ENCODE measurements at regions not wholly inside any gene's neighbourhood (a gene's known extent, or its start where the extent isn't known, plus 50 kb on each side); places are given as distances from the start of the nearest gene placed in this dataset.

DNA sequence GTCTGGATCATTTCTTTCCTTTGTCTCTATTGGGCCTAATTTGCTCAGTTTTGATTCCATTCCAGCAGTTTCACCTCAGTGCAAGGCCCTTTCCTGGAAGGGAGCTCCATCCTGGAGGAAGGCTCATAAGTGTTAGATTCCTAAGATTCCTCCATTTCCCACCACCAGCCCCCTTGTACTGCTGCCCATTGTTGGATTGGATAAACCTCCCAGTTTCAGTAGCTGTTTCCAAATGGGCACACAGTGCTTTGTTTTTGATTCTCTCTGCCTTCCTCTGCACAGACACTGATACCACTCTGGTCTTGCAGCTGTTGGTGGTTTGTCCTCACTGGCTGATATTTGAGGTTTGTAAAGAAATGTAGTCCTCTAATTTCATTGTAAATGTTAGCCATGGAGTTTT, 158.9 kb downstream of the SLC15A5 start:
- POLR2A ChIA-PET: no interaction called here
- Histone ChIP-seq H3K4me1 (ENCODE audit: control insufficient read depth, insufficient read depth, low read length) (no peaks in the 10 kb centered on the region), H3K27ac (ENCODE audit: extremely low read depth, low read depth, low read length) (no peak overlapping the region), H3K36me3 (ENCODE audit: control insufficient read depth in 2 of 2, insufficient read depth in 1 of 2, low read length in 2 of 2) (no peaks in the 10 kb centered on the region), H3K9me3 (ENCODE audit: control insufficient read depth, insufficient read depth, low read depth, low read length) (no peaks in the 10 kb centered on the region), H3K4me3 (ENCODE audit: low read depth, low read length) (no peak overlapping the region)
- CTCF ChIA-PET: no interaction called here
- TF ChIP-seq ZNF132 (tag by site-specific recombination; IDR thresholded peaks at IDR 0.05; ENCODE audit: borderline replicate concordance): no peak

DNA sequence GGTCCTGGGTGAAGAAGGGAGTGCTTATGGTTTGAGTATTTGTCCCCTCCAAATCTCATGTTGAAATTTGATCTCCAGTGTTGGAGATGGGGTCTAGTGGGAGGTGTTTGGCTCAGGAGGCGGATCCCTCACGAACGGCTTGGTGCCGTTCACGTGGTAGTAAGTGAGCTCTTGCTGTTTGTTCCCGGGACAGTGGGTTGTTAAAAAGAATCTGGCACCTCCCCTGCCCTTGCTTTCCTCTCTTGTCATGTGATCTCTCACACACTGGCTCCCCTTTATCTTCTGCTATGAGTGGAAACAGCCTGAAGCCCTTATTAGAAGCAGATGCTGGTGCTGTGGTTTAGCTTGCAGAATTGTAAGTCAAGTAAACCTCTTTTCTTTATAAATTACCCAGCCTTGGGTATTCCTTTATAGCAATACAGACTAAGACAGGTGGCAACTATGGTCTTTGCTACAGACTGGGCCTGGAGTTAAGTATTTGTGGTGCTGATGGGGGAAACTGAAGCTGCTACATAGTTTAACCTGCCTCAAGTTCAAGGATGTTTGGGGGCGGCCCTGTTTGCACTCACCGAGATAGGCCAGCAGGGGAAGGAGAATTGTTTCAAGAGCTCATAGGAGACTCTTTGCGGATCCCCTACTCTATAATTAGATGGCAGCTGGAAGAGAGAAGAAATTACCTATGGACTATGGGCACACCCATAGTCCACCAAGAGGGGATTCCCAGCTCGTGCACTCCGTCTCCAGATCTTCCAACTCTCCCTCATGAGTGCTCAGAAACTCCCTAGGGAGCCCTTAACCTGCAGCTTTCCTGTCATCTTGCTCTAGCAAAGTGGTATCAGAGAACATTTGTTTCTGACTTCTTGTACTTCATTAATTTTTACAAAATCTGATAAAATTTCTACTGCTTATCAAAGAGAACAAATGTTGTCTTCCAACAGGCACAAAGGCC, 164.6 kb downstream of the SLC15A5 start:
- POLR2A ChIA-PET: no interaction called here
- 0 out of 2 replicates have a peak, but pooled peaks have one; percentile 31 for TF ChIP-seq KLF8 (tag by site-specific recombination; IDR thresholded peaks at IDR 0.05)
- no peak for TF ChIP-seq ZNF501 (tag by site-specific recombination; IDR thresholded peaks at IDR 0.05)
- TF ChIP-seq ZNF354C (tag by site-specific recombination; IDR thresholded peaks at IDR 0.05; ENCODE audit: borderline replicate concordance, low read depth): no peak
- no peak for TF ChIP-seq KLF7 (tag by site-specific recombination; IDR thresholded peaks at IDR 0.05; ENCODE audit: borderline replicate concordance)
- TF ChIP-seq ZNF404 (tag by site-specific recombination; IDR thresholded peaks at IDR 0.05): no peak
- TF ChIP-seq ZBTB11 (tag by site-specific recombination; conservative IDR thresholded peaks at IDR 0.05; ENCODE audit: low read depth): no peak
- TF ChIP-seq, protein P1, sequence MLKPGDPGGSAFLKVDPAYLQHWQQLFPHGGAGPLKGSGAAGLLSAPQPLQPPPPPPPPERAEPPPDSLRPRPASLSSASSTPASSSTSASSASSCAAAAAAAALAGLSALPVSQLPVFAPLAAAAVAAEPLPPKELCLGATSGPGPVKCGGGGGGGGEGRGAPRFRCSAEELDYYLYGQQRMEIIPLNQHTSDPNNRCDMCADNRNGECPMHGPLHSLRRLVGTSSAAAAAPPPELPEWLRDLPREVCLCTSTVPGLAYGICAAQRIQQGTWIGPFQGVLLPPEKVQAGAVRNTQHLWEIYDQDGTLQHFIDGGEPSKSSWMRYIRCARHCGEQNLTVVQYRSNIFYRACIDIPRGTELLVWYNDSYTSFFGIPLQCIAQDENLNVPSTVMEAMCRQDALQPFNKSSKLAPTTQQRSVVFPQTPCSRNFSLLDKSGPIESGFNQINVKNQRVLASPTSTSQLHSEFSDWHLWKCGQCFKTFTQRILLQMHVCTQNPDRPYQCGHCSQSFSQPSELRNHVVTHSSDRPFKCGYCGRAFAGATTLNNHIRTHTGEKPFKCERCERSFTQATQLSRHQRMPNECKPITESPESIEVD (tag by site-specific recombination; IDR thresholded peaks at IDR 0.05): peak; percentile 21; the same call in 1 of the 2 replicates
- CTCF ChIA-PET: interaction anchor here (0.6 to 0.7 kb wide), 2 partner anchors 12 to 32 kb away, joined by 3 read pairs; no protein-coding TSS in a partner anchor

GRCh38 chr12:16112130-16112529, 165.4 kb downstream of the SLC15A5 start:
- no peaks in the 10 kb centered on the region for H3K4me1 ChIP-seq (ENCODE audit: control insufficient read depth, insufficient read depth, low read length)
- H3K36me3 ChIP-seq (ENCODE audit: control insufficient read depth in 2 of 2, insufficient read depth in 1 of 2, low read length in 2 of 2): no peaks in the 10 kb centered on the region
- ChIA-PET POLR2A (no interaction called here), CTCF (interaction anchor here (0.6 to 0.7 kb wide), 2 partner anchors 11 to 32 kb away, joined by 3 read pairs; no protein-coding TSS in a partner anchor)
- no peak overlapping the region for H3K4me3 ChIP-seq (ENCODE audit: low read depth, low read length)
- no peaks in the 10 kb centered on the region for H3K9me3 ChIP-seq (ENCODE audit: control insufficient read depth, insufficient read depth, low read depth, low read length)
- no peak overlapping the region for H3K27ac ChIP-seq (ENCODE audit: extremely low read depth, low read depth, low read length)
- no peak for TF ChIP-seq ZBTB26 (tag by site-specific recombination; optimal IDR thresholded peaks at IDR 0.05)
- TF ChIP-seq, protein P2, sequence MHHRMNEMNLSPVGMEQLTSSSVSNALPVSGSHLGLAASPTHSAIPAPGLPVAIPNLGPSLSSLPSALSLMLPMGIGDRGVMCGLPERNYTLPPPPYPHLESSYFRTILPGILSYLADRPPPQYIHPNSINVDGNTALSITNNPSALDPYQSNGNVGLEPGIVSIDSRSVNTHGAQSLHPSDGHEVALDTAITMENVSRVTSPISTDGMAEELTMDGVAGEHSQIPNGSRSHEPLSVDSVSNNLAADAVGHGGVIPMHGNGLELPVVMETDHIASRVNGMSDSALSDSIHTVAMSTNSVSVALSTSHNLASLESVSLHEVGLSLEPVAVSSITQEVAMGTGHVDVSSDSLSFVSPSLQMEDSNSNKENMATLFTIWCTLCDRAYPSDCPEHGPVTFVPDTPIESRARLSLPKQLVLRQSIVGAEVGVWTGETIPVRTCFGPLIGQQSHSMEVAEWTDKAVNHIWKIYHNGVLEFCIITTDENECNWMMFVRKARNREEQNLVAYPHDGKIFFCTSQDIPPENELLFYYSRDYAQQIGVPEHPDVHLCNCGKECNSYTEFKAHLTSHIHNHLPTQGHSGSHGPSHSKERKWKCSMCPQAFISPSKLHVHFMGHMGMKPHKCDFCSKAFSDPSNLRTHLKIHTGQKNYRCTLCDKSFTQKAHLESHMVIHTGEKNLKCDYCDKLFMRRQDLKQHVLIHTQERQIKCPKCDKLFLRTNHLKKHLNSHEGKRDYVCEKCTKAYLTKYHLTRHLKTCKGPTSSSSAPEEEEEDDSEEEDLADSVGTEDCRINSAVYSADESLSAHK (tag by site-specific recombination; IDR thresholded peaks at IDR 0.05): no peak
- TF ChIP-seq, protein P3, sequence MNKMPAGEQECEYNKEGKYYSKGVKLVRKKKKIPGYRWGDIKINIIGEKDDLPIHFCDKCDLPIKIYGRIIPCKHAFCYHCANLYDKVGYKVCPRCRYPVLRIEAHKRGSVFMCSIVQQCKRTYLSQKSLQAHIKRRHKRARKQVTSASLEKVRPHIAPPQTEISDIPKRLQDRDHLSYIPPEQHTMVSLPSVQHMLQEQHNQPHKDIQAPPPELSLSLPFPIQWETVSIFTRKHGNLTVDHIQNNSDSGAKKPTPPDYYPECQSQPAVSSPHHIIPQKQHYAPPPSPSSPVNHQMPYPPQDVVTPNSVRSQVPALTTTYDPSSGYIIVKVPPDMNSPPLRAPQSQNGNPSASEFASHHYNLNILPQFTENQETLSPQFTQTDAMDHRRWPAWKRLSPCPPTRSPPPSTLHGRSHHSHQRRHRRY (tag by site-specific recombination; IDR thresholded peaks at IDR 0.05): no peak
- no peak for TF ChIP-seq ZBTB20 (tag by site-specific recombination; IDR thresholded peaks at IDR 0.05)
- no peak for TF ChIP-seq PRDM1 (tag by site-specific recombination; IDR thresholded peaks at IDR 0.05)
- no peak for TF ChIP-seq REST (tag by site-specific recombination; IDR thresholded peaks at IDR 0.05)

More for the DNA sequence above, 164.6 kb downstream of the SLC15A5 start:
- no peak overlapping the region for H3K27ac ChIP-seq (ENCODE audit: extremely low read depth, low read depth, low read length)
- no peak overlapping the region for H3K4me3 ChIP-seq (ENCODE audit: low read depth, low read length)
- H3K36me3 ChIP-seq (ENCODE audit: control insufficient read depth in 2 of 2, insufficient read depth in 1 of 2, low read length in 2 of 2): no peaks in the 10 kb centered on the region
- no peaks in the 10 kb centered on the region for H3K9me3 ChIP-seq (ENCODE audit: control insufficient read depth, insufficient read depth, low read depth, low read length)
- H3K4me1 ChIP-seq (ENCODE audit: control insufficient read depth, insufficient read depth, low read length): no peaks in the 10 kb centered on the region

Data from HEK293 (cell line).